Fibroblast of the aortic adventitia (primary cell): ENCODE measurements at regions not wholly inside any gene's neighbourhood (a gene's known extent, or its start where the extent isn't known, plus 50 kb on each side); places are given as distances from the start of the nearest gene placed in this dataset.

Experiments
- DNase-seq: peaks from one replicate; pipeline ENCODE4 v3.0.0-alpha.2; 2010; ENCODE audit warnings: low read depth
- H3K4me3 ChIP-seq: 2 replicates; pipeline ENCODE4 v1.5.1; 2011; ENCODE audit warnings: low read depth, mild to moderate bottlenecking, control low read depth, low read length, moderate library complexity
- CTCF ChIP-seq: IDR thresholded peaks from 2 replicates; pipeline ENCODE4 v1.5.1; 2011; ENCODE audit warnings: mild to moderate bottlenecking, low read length, control low read depth, inconsistent platforms; ENCODE audit not compliant: insufficient read depth

DNA sequence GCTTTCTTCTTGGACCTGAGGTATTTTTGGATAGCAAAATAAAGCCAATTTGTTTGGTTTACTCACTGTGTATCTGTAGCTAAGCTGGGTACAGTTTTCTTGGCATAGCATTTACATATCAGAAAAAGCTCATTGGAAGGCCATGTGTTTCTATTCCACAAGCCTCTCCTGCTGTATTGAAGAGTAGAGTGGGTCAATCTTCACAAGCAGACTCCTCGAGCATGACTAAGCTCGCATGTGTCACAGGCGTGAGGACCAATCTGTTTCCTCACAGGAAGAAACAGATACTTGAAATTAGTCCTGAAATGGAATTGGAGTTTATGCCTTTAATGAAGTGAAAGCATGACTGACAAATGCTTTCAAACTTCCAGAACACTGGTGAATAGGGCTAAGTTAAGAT lies 1279.0 kb upstream of the MAP3K7 start:
- TF ChIP-seq CTCF = no peak
- H3K4me3 ChIP-seq = no peak overlapping the region
- DNase-seq = no peak

GRCh38 chr6:91864911-91865310 lies 1278.0 kb upstream of the MAP3K7 start:
- no peak overlapping the region for H3K4me3 ChIP-seq
- TF ChIP-seq CTCF = no peak
- DNase-seq = no peak

GRCh38 chr6:91860541-91861335 lies 1273.9 kb upstream of the MAP3K7 start:
- no peak overlapping the region for H3K4me3 ChIP-seq
- no peak for TF ChIP-seq CTCF
- no peak for DNase-seq

- TF ChIP-seq CTCF = no peak
- no peak overlapping the region for H3K4me3 ChIP-seq
- DNase-seq = no peak
These were observed 1265.4 kb upstream of the MAP3K7 start for GRCh38 chr6:91852252-91852651.

- no peak for DNase-seq
- TF ChIP-seq CTCF = no peak
- no peak overlapping the region for H3K4me3 ChIP-seq
These were observed 1247.9 kb upstream of the MAP3K7 start for GRCh38 chr6:91834813-91835212.

- no peak overlapping the region for H3K4me3 ChIP-seq
- no peak for TF ChIP-seq CTCF
- DNase-seq = no peak
These were observed 1240.3 kb upstream of the MAP3K7 start for GRCh38 chr6:91827151-91827550.

GRCh38 chr6:91826128-91826527 lies 1239.3 kb upstream of the MAP3K7 start:
- no peak overlapping the region for H3K4me3 ChIP-seq
- TF ChIP-seq CTCF = no peak
- DNase-seq = no peak
